ENCODE measurements at regions not wholly inside any gene's neighbourhood (a gene's known extent, or its start where the extent isn't known, plus 50 kb on each side); places are given as distances from the start of the nearest gene placed in this dataset.
"Not testable (repeated sequence)": the region's sequence is repeated elsewhere in the genome, so short reads cannot be mapped to it uniquely, and the experiment has no call there.

DNA sequence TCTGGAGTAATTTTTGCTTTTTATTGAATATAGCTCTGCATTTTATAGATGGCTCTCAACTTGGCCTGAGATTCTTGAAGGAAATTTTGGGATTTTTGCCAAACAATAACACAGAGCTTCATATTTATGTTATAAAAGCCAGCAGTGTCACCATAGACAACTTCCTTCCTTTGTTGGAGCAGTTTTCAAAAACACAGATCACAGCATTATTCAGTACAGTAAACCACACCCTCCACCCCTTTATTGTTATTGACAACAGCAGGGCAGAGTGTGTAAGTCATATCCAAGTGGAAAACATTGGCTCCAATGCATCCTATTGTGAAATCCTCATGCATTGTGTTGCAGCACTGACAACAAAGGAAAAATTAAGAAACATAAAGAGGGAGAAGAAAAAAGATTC is 62.6 kb upstream of the PRSS23 start:
- CTCF ChIA-PET: interaction anchor here (0.9 to 1.0 kb wide), 2 partner anchors 9 to 10 kb away, joined by 3 read pairs; no protein-coding TSS in a partner anchor
- TF ChIP-seq, protein P1, sequence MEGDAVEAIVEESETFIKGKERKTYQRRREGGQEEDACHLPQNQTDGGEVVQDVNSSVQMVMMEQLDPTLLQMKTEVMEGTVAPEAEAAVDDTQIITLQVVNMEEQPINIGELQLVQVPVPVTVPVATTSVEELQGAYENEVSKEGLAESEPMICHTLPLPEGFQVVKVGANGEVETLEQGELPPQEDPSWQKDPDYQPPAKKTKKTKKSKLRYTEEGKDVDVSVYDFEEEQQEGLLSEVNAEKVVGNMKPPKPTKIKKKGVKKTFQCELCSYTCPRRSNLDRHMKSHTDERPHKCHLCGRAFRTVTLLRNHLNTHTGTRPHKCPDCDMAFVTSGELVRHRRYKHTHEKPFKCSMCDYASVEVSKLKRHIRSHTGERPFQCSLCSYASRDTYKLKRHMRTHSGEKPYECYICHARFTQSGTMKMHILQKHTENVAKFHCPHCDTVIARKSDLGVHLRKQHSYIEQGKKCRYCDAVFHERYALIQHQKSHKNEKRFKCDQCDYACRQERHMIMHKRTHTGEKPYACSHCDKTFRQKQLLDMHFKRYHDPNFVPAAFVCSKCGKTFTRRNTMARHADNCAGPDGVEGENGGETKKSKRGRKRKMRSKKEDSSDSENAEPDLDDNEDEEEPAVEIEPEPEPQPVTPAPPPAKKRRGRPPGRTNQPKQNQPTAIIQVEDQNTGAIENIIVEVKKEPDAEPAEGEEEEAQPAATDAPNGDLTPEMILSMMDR (IDR thresholded peaks at IDR 0.05; ENCODE audit: insufficient read depth, low read length, missing control alignments): no peak
- POLR2A ChIA-PET: no interaction called here
- no peak for DNase-seq (ENCODE audit: low read depth, low spot score)
- no peak overlapping the region for H3K4me3 ChIP-seq (ENCODE audit: low read depth, low read length)

DNA sequence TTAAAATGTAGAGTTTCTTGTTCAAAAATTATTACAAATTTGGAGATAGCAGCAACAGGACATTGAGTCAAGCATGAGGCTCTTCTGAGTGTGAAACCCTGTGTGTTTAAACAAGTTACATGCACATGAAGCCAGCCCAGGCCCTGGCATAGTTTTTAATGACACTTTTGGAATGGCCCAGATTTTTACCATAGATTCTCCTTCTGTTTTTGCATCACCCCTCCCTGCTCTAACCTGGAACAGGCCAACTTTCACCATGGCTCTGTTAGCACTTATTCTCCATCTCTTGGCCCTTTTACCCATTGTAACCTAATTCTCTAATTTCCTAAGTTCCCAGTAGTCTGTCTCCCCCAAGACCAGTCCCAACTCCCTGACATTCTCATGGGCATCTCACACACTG is 63.1 kb upstream of the PRSS23 start:
- POLR2A ChIA-PET: no interaction called here
- CTCF ChIA-PET: interaction anchor here (0.9 to 1.2 kb wide), 3 partner anchors 9 to 67 kb away, joined by 3 to 4 read pairs (median 3); no protein-coding TSS in a partner anchor
- TF ChIP-seq, protein P1 (IDR thresholded peaks at IDR 0.05; ENCODE audit: insufficient read depth, low read length, missing control alignments): no peak
- DNase-seq (ENCODE audit: low read depth, low spot score): no peak
- no peak overlapping the region for H3K4me3 ChIP-seq (ENCODE audit: low read depth, low read length)

DNA sequence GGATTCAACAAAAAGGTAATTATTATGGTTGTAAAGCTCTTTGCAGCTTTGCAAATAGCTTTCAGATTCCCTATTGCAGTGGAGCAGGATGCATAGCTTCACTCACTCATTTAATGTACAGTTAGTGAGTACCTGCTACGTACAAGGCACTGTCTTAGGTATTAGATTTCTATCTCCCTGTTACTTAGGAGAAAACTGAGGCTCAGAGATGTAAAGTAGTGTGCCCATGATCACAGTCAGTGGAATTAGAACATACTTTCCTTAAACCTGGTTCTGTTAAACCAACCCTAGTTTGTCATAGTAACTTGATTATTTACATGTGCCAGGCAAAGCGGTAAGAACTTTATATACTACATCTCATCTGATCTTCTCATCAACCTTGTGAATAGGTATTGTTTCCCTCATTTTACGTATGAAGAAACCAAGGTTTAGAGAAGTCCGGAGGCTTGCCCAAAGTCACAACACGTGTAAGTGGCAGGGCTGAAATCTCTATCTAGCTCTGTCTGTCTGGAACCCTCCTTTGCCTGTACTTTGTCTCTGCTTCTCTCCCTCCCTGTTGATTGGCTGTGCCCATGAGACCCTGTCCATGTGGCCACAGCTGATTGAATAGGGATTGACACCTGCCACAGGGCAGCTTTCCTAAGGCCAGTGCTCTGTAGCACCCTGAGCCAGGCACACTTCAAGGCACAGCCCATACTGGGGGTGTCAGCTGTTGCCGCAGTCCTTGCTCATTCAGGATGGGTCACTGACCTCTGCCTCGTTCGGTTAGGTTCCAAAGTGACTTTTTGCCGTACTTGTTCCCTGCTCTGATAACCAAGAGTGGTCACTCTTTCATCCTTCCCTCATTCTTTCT is 63.8 kb upstream of the PRSS23 start:
- H3K4me3 ChIP-seq (ENCODE audit: low read depth, low read length): no peak overlapping the region
- ChIA-PET POLR2A (interaction anchor here (1.2 to 1.6 kb wide), 5 partner anchors 11 to 64 kb away, joined by 3 to 16 read pairs (median 4); partner anchors contain the start of gene PRSS23), CTCF (interaction anchor here (0.6 to 1.6 kb wide), 7 partner anchors 10 to 129 kb away, joined by 3 to 7 read pairs (median 3); no protein-coding TSS in a partner anchor)
- DNase-seq (ENCODE audit: low read depth, low spot score): no peak
- TF ChIP-seq, protein P1 (IDR thresholded peaks at IDR 0.05; ENCODE audit: insufficient read depth, low read length, missing control alignments): no peak

DNA sequence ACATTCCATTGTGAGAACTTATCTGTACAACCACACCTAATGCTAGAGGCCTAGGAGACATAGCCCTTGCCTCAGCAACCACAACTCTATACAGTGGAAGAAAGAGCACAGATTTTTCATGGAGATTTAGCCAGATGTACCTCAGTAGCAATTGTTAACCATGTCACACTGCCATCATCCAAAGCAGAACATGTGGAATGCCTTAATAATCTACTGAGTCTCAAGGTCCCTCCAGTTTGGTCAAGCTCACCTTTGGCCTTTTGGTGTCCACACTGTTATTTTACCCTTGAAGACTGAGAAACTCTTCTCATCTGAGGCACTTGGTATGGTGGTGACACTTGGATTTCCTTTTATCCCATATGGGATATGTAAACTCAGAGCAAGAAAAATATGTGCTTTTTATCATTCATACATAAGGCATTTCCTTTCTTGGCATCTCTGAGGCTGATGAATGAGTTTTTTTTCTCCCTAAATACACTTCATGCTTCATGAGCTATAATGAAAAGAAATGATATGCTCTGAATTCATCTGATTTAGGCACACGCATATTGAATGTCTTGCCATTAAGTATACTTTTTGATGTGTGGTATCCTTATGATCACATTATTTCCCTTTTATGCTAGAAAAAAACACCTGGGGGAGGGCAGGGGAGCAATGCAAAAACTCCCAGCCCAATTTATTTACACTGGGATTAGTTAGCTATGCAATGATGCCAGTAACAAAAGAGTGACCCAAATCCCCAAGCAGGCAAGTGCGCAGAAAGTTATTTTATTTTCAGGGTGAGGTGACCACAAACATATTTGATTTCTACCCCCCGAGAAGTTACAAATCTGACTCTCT is 63.3 kb upstream of the ME3 start:
- CTCF ChIA-PET: interaction anchor here (1.0 to 1.6 kb wide), 4 partner anchors 9 to 128 kb away, joined by 3 to 7 read pairs (median 4); no protein-coding TSS in a partner anchor
- POLR2A ChIA-PET: interaction anchor here (1.2 to 1.6 kb wide), 5 partner anchors 12 to 65 kb away, joined by 3 to 16 read pairs (median 4); partner anchors contain the start of gene PRSS23
- H3K4me3 ChIP-seq (ENCODE audit: low read depth, low read length): no peak overlapping the region

DNA sequence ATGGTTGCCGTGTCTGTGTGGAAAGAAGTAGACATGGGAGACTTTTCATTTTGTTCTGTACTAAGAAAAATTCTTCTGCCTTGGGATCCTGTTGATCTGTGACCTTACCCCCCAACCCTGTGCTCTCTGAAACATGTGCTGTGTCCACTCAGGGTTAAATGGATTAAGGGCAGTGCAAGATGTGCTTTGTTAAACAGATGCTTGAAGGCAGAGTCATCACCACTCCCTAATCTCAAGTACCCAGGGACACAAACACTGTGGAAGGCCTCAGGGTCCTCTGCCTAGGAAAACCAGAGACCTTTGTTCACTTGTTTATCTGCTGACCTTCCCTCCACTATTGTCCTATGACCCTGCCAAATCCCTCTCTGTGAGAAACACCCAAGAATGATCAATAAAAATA is 60.3 kb upstream of the ME3 start:
- DNase-seq (ENCODE audit: low read depth, low spot score); H3K4me3 ChIP-seq (ENCODE audit: low read depth, low read length); POLR2A ChIA-PET: not testable (repeated sequence)
- CTCF ChIA-PET: interaction anchor here (1.6 kb wide), 1 partner anchor 12 kb away, joined by 4 read pairs; no protein-coding TSS in a partner anchor

More for the DNA sequence above, 63.3 kb upstream of the ME3 start:
- DNase-seq (ENCODE audit: low read depth, low spot score): no peak
- TF ChIP-seq, protein P1 (IDR thresholded peaks at IDR 0.05; ENCODE audit: insufficient read depth, low read length, missing control alignments): no peak

DNA sequence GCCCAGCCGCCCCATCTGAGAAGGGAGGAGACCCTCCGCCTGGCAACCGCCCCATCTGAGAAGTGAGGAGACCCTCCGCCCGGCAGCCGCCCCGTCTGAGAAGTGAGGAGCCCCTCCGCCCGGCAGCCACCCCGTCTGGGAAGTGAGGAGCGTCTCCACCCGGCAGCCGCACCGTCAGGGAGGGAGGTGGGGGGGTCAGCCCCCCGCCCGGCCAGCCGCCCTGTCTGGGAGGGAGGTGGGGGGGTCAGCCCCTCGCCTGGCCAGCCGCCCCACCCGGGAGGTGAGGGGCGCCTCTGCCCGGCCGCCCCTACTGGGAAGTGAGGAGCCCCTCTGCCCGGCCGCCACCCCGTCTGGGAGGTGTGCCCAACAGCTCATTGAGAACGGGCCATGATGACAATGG is 59.9 kb upstream of the ME3 start:
- POLR2A ChIA-PET; CTCF ChIA-PET; H3K4me3 ChIP-seq (ENCODE audit: low read depth, low read length); DNase-seq (ENCODE audit: low read depth, low spot score): not testable (repeated sequence)

DNA sequence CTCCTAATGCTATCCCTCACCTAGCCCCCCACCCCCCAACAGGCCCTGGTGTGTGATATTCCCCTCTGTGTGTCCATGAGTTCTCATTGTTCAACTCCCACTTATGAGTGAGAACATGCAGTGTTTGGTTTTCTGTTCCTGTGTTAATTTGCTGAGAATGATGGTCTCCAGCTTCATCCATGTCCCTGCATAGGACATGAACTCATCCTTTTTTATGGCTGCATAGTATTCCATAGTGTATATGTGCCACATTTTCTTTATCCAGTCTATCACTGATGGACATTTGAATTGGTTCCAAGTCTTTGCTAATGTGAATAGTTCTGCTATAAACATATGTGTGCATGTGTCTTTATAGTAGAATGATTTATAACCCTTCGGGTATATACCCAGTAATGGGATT is 57.2 kb upstream of the ME3 start:
- DNase-seq (ENCODE audit: low read depth, low spot score); H3K4me3 ChIP-seq (ENCODE audit: low read depth, low read length); POLR2A ChIA-PET: not testable (repeated sequence)
- CTCF ChIA-PET: interaction anchor here (1.5 kb wide), 1 partner anchor 8 kb away, joined by 3 read pairs; no protein-coding TSS in a partner anchor
